Umbilical cord (tissue), 1 donor: ENCODE measurements at regions not wholly inside any gene's neighbourhood (a gene's known extent, or its start where the extent isn't known, plus 50 kb on each side); places are given as distances from the start of the nearest gene placed in this dataset.

Experiments
- DNase-seq: peaks from one replicate; pipeline ENCODE4 v3.0.0-alpha.2; 2015; ENCODE audit warnings: low spot score

GRCh38 chr2:120425014-120425413 is 79.1 kb downstream of the INHBB start:
- no peak for DNase-seq

- DNase-seq, result no peak
These were observed 82.8 kb downstream of the INHBB start for GRCh38 chr2:120428748-120429147.

GRCh38 chr2:120429586-120430500 is 83.9 kb downstream of the INHBB start:
- DNase-seq, result no peak

GRCh38 chr2:120430501-120430830 is 84.5 kb downstream of the INHBB start:
- DNase-seq, result peak; percentile 12

GRCh38 chr2:120430957-120431356 is 85.0 kb downstream of the INHBB start:
- DNase-seq, result no peak

GRCh38 chr2:120431386-120432292 is 85.7 kb downstream of the INHBB start:
- DNase-seq, result no peak

- DNase-seq, result no peak
These were observed 86.5 kb downstream of the INHBB start for GRCh38 chr2:120432293-120432975.

- DNase-seq, result no peak
These were observed 87.3 kb downstream of the INHBB start for GRCh38 chr2:120432976-120433815.

- no peak for DNase-seq
These were observed 87.9 kb downstream of the INHBB start for GRCh38 chr2:120433816-120434290.

- peak; percentile 45 for DNase-seq
These were observed 88.8 kb downstream of the INHBB start for GRCh38 chr2:120434492-120435308.

- no peak for DNase-seq
These were observed 89.9 kb downstream of the INHBB start for GRCh38 chr2:120435671-120436459.

- no peak for DNase-seq
These were observed 90.5 kb downstream of the INHBB start for GRCh38 chr2:120436460-120436739.

- no peak for DNase-seq
These were observed 91.1 kb downstream of the INHBB start for GRCh38 chr2:120436885-120437603.

GRCh38 chr2:120437604-120438000 is 91.7 kb downstream of the INHBB start:
- DNase-seq, result no peak

GRCh38 chr2:120438301-120439066 is 92.5 kb downstream of the INHBB start:
- peak; percentile 13 for DNase-seq

GRCh38 chr2:120439067-120439368 is 93.1 kb downstream of the INHBB start:
- no peak for DNase-seq

GRCh38 chr2:120439637-120440384 is 93.9 kb downstream of the INHBB start:
- no peak for DNase-seq
